T-helper 2 cell (primary cell): ENCODE measurements at regions not wholly inside any gene's neighbourhood (a gene's known extent, or its start where the extent isn't known, plus 50 kb on each side); places are given as distances from the start of the nearest gene placed in this dataset.
"Not testable (repeated sequence)": the region's sequence is repeated elsewhere in the genome, so short reads cannot be mapped to it uniquely, and the experiment has no call there.

Experiments
- DNase-seq, 5 experiments: peaks; one replicate each; pipeline versions ENCODE4 v3.0.0 to v3.0.0-alpha.2; 2012 to 2022

DNA sequence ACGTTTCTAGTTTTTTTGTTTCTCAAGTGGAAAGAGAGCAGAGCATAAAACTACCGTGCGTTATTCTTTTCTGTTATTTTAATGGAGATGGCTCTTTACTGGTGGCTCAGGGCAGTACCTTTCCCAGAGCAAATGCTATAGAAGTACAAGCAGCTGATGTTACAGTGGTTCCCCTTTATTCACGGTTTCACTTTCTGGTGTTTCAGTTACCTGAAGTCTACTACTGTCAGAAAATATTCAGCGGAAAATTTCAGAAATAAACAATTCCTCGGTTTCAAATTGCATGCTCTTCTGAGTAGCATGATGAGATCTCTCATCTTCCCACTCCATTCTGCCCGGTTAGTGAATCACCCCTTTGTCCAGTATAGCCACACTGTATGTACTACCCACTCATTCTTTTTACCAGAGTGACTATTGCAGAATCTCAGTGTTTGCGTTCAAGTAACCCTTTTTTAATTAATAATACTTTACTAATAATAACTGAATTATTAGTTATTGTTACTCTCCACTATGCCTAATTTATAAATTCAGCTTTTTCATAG, 597.5 kb upstream of the ROBO2 start:
- DNase-seq: no peak

DNA sequence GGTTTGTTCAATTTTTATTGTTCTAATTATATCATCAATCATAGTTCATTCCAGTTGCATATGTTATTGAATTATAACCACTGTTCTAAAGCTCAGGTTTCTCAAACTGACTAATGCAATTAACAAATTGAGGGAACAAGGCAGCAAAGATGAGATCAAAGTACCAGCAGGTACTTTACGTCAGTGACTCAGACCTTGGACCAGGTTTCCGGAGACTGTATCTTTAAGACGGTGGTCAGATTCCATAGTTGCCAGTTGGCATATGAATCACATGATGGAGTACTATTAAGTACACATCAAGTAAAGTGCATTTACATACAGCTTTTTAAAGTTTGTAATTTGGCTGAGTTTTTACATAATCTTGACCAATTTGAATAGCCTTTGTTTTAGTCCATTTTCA, 583.6 kb upstream of the ROBO2 start:
- no peak for DNase-seq

DNA sequence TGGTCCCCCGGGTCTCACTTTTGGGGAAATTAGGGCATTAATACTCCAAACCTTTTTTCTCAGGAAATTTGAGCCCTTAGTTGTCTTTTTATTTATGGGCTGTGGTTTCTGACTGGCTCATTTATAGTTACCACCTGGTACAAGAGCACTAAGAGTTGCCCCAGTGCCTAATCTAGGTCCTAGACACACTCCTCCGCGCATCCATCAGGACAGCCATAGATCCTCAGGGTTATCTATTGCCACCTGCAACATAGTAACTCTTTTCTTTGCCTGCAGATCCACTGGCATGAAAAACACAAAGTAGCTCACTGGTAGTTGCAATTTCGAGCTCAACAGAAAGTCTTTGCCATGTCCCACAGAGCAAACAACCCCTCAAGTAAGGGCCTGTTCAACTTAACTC, 576.4 kb upstream of the ROBO2 start:
- no peak for DNase-seq

DNA sequence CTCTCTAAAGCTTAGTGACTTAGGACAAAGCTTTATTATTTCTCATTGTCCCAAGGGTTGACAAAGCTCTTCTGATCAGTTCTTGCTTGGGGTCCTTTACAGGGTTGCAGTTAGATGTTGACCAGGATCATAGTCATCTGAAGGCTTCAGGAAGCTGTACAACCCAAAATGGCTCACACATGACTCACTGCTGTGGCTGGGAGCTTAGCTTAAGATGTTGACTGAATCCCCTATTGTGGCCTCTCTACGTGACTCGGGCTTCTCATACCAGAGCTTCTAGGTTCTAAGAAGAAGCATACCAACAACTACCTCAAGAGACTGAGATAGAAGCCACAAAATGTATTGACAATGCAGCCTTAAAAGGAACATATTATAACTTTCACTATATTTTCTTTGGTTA, 569.6 kb upstream of the ROBO2 start:
- no peak for DNase-seq

DNA sequence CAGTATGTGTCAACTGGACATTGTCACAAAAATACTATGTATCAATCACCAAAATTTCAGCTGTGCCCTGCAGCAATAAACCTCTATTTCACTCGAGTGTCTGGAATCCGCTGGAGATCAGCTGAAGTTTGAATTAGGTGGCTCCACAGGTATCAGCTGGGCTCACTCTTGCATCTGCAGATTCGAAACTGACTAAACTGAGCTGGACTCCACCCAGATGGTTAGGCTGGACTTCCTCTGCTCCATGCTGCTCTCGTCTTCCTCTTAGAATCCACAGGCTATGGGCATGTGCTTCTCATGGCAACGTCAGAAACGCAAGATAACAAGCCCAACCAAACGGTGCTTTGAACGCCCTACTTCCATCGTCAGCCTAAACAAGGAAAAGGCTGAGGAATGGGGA, 565.3 kb upstream of the ROBO2 start:
- no peak for DNase-seq

DNA sequence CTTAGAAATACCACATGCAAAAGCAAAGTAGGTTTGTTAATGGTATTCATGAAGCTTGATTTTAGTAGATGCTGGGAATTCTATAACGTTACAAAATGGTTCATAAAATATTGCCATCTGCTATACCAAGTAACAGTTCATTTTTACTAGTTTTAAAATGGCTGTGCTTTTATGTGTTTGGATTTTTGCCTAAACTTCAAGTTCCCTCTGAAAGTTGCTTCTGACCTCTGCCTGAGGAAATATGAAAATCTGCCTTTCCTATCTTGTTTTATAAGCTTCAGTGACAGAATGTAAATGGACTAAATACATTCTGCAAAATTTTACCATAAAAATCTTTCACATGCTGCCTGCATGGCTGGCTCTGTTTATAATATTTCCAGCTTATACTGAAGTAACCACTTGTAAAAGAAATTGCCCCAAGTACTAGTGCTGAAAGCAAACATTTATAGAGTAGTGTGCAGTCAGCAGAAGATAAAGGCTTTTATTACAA, 560.7 kb upstream of the ROBO2 start:
- no peak for DNase-seq

DNA sequence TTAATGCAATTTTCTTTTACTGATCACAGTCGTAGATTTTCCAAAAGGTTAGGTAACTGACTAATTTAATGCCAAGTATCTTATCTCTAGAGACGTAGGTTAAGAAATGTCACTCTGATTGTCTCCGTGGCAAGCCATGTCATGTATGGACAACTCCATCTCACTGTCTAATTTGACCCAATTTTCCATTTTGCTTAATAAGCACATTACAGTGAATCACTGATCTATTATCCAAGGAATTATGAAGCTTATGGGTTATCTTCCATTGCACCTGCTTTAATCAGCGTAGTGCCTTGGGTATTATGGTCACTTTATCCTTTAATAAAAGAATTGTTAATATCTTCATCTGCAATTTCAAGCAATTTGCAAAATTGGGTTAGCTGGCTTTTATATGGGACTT, 557.4 kb upstream of the ROBO2 start:
- DNase-seq: no peak

DNA sequence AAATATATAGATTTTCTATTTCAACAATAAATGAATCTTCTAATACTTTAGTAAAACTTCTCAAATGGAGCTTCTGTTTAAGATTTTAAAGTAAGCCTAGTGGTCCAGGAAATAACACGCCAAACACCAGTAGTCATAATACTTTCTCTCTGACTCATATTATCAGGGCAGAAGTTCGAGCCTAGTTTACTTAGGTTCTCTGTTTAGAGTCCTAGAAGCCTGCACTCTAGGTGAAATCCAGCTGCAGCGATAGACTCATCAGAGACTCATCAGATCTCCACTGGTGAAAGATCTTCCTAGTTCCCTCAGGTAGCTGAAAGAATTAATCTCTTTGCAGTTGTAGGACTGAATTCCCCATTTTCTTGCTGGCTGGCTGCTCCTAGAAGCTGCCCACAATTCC, 552.5 kb upstream of the ROBO2 start:
- DNase-seq: no peak

DNA sequence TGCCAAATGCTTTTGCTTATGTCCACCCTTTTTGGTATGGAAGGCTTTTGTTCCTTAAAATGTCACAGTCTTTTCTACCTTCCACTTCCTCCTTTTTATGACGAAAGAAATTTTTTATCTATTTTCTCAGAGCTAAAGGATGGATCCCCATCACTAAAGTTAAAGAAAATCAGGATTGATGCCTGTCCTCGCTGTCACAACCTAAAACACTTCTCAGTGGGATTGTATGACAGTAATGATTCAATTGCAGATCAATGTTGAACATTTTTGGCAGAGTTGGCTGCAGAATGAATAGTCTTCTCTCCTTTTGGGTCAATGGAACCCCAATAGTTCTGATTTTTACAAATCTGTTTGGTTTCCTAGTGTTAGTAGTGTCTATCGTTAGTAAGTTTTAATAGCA, 549.8 kb upstream of the ROBO2 start:
- no peak for DNase-seq

DNA sequence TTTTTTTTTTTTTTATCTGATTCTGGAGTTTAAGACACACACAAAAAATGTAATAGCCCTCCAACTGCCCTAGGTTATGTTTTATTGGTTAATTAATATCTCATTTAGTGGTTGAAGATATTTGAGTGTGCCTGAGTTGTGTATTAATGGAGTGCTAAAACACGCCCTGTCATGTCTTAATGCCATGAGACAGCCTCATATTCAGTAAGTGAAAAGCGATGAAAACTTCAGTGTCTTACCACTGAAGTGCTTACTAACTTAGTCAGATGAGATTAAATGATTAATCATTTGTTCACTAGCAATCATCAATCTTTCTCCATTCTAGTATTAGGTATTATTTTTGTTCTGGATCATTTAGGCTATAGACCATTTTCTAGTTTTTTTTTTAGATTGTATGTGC, 544.7 kb upstream of the ROBO2 start:
- DNase-seq: no peak

DNA sequence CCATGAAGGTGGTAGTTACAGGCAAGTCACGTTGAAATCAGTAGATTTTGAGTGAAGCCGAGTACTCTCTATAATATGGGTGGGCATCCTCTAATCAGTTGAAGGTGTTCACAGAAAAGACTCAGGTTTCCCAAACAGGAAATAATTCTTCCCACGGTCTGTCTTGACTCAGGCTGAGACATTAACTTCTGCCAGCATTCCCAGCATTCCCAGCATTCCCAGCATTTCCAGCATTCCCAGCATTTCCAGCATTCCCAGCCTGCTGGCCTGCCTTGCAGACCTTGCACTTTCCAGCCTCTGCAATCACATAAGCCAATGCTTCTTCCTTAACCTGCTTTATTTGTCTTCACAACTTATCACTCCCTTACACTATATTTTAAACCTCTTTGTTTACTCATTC, 542.3 kb upstream of the ROBO2 start:
- no peak for DNase-seq

DNA sequence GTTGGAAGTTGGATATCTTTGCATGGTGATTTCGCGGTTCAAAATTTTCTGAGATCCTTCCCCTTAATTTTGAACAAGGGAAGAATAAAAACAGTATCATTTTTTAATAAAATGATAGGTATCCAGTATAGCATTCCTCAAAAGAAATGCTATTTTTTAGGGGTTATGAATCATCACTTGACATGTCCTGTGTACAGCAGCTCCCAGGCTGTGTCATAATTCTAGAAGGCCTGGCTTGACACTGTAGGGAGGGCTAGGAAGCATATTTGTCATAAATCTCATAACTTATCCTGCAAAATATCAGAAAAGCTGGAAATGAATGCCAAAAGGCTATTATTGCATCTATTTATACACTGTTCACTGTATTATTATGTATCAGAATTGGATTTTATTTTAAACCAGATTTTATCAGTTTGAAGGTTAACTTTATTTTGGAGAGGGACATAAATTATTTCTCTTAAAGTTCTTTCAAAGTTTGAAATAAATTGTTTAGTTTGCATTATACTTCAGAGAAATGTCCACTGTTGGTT, 539.1 kb upstream of the ROBO2 start:
- DNase-seq: no peak

DNA sequence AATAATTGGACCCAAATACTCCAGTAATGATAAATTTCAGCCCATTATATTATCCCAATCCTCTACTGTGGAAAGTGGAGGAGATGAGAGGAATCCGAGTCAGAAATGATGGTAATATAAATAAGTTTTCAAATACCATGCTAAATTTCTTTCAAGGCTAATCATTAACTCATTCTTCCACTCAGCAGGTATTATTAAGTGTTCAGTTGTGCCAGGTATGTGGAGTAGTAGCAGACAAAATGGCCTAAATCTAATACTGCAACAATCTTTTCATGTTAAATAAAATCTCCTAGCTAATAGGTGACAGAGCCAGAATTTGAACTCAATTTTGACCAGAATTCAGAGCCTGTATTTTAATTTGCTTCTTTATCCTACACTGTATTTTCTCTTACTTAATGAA, 538.6 kb upstream of the ROBO2 start:
- DNase-seq: no peak

DNA sequence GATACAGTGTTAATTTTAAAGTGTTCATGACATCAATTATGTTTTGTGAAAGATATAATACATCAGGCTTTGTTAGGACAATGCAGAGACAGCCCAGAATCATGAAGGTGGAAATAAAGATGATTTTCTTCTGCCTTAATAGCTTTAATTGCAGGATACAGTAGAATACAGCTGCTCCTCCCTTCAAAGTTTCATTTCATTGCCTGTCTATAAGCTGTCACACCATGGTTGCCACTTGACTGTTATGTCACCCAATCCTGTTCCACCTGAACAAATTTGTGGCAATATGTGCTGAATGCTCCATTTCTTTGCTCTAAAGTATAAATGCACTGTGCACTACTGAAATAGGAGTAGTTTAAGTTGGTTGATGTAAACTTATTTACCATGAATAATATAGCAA, 537.8 kb upstream of the ROBO2 start:
- DNase-seq: no peak

DNA sequence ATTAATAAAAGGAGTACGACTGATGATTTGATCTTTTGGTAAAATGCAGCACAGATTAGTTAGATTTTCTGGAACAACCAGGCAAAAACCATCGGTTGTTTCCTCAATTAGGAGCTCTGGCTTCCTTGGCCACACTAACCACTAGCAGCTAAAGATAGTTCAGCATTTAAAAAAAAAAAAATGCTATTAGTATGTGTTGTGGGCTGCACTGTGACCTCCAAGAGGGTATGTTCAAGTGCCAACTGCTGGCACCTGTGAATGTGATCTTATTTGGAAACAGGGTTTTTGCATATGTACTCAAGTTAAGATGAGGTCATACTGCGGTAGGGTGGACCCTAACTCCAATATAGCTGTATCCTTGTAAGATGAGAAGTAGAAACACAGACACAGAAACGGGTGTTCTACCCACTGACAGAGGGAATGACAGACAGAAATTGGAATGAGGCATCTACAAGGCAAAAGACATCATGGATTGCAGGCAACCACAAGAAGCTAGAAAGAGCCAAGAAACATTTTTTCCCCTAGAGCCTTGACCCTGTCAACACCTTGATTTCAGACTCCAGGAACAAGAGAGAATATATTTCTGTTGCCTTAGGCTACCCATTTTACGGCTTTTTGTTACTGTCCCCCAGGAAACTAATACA, 534.6 kb upstream of the ROBO2 start:
- DNase-seq: no peak

DNA sequence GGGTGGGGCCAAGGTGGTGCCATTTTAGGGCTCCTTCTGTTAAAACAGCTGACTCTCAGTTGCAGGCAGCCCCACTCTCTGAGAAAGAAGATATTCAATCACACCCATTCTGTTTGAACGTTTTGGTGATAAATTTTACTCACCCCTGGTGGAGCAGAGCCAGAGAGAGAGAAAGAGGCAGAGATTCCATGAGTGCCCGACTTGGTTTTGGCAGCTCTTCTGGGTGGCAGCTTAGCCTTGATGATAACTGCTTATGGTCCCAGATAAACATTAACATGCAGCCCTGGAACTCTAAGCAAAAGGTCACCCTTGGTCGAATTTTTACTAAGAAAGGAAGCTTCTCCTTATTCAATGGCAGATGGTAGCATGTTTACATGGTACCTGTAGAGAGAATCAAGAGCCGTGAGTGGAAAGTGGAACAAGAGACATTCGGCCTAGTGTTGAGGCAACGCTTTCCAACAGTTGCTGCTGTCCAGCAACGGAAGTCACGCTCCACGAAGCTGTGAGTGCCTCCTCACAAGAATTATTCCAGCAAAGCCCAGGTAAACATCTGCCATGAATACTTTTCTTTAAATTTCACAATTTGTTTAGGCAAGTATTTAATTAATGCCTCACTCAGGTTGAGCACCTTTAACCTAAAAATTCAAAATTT, 530.6 kb upstream of the ROBO2 start:
- no peak for DNase-seq

DNA sequence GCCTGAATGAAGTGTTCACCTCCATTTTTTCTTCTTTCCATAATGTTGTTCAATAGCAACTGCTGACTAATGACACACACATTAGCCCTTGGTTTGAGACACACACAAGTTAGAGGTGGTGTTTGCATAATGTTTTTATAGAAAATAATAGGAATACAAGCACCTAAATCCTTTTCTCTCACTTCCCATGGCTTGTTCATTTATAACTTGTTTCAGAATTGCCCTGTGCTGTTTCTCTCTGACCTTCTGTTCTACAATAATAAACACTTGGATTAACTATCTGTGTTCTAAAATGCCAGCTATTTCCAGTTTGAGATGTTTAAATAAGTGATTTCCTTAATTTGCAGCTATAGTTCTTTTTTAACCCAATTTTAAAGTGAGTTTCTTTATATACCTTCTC, 525.1 kb upstream of the ROBO2 start:
- no peak for DNase-seq

DNA sequence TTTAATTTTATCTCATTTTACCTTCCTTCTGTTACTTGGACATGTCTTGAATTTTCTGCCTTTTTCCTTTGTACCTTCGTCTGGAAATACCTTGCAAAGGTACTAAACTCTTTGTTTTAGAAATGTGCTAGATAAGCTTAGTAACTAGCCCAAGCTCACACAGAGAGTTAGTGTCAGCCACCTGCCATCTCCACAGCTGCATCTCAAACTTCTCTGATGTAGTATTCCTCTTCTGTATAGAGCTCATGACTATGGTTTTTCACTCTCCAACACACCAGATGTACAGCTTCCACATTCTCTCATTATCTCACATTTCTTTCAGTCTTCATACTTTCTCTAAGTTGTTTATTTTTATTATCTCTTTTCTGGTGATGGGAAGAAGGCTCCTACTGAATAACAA, 516.6 kb upstream of the ROBO2 start:
- DNase-seq: no peak

DNA sequence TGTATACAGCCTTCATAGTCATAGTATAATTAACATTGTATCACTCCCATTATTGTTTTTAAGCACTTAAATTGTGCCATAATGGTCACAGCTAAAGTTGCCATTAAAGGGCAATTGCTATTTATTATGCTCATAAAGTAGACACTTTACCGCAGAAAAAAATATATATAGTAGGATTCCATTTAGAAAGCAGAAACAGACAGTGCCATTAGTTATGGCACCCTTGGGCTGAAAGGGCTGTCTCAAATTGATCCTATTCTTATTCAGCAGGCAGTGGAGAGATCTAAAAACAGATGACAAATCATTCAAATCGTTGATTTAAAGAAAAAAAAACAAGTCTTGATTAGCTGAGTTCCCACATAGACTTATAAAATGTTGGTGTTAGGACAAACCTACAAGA, 514.2 kb upstream of the ROBO2 start:
- DNase-seq: no peak

DNA sequence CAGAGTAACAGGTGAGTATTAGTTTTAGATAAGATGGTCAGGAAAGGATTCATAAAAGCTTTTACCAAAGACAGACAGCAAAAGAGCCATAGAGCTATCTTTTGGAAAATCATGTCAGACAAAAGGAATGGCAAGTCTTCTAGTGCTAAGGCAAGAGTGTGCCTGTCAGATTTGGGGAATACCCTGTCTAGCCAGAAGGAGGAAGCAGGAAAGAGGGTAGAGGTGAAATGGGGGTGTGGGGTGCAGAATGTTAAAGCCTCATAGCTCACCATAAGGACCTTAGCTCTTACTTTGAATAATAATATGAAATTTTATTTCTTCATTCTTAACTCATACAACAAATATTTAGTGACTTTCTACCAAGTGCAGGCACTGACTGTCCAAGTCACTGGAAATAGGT, 512.1 kb upstream of the ROBO2 start:
- no peak for DNase-seq

DNA sequence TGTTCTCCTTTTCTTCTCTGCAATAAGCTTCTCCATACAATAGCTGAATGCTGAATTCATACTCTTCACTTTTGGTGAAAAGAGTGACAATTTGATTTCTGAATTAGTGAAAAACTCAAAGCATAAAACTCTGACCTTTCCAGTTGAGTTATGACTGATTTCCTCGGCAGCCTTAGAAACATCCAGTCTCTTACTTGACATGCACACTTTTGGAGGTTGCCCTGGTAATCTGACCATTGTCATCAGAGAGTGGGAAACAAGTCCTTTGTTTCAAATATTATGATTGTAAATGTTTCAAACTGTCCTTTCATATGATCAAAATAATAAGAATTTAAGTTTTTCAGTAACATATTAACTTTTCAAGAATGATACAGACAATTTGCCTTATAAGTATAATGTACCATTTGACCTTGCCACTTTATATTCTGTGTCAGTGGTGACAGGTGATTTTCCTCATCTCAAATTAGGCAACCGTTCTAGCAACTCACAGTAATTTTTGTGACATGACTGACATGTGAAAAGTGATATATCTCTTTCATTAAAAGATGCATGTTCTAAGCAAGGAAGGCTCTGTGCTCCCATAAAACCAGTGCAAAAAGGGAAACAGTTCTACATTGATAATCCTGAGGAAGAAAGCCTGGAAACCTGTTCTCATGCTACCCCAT, 507.6 kb upstream of the ROBO2 start:
- no peak for DNase-seq

DNA sequence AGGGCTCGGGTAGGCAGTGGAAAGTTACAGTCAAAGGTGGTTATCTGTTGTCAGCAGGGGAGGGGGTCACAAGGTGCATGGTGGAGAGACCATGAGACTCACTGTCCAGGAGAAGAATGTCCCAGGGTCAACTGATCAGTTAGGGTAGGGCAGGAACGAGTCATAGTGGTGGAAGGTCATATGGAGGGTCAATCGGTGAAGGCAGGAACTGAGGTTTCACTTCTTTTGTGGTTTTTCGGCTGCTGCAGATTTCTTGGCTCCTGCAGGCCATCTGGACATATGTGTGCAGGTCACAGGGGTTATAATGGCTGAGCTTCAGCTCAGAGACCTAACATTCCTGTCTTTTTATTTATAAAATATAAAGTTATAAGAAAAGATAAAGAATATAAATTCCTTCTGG, 506.2 kb upstream of the ROBO2 start:
- DNase-seq: not testable (repeated sequence)

DNA sequence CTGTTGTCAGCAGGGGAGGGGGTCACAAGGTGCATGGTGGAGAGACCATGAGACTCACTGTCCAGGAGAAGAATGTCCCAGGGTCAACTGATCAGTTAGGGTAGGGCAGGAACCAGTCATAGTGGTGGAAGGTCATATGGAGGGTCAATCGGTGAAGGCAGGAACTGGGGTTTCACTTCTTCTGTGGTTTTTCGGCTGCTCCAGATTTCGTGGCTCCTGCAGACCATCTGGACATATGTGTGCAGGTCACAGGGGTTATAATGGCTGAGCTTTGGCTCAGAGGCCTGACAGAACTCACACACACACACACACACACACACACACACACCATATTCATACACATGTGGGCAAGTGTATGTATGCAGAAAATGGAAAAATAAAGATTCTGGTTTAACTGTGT, 502.0 kb upstream of the ROBO2 start:
- not testable (repeated sequence) for DNase-seq

DNA sequence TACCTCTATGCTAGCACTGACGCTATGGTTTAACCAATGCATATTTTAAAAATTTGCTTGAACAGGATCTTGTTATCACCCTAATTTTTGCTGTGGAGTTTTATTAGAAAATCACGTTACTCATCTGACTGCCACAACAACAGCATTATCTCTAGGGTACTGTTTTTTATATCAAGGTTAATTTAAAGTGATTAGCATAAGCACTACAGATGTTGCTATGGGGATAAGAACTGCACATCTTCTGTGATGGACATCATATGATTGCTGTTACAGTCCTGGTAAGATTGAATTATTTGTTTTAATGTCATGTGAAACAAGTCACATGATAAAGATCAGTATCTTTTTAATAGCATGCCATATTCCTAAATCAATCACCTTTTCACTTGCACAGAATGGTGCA, 492.2 kb upstream of the ROBO2 start:
- DNase-seq: no peak
